Left kidney (tissue), 1 donor: ENCODE measurements at regions not wholly inside any gene's neighbourhood (a gene's known extent, or its start where the extent isn't known, plus 50 kb on each side); places are given as distances from the start of the nearest gene placed in this dataset.
A peak's percentile ranks its signal among the peaks of the same experiment; 100 is the strongest.
"Not testable (repeated sequence)": the region's sequence is repeated elsewhere in the genome, so short reads cannot be mapped to it uniquely, and the experiment has no call there.

Experiments used
- DNase-seq: peaks from one replicate; pipeline ENCODE4 v3.0.0-alpha.2; 2013

- DNase-seq, result no peak
Measured at GRCh38 chr16:61179561-61179960, 856.7 kb downstream of the CDH8 start.

DNA sequence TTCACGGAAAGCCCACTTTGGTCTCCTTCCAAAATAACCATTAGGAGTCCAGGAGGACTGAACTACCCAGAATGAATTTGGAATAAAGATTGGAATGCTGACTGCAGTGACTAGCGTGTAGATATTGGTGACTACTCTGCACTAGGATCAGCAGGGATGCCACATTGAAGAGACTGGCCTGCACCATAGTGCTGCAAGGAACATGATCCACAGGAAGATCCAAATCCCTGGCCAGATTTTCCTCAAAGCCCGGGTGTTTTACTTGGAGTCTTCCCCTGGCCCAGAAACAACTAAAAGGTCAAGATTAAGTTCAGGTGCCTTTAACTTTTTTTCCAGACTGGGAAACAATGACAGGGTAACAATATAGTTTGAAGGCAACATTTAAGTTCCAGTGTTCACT, 870.4 kb downstream of the CDH8 start:
- no peak for DNase-seq

DNA sequence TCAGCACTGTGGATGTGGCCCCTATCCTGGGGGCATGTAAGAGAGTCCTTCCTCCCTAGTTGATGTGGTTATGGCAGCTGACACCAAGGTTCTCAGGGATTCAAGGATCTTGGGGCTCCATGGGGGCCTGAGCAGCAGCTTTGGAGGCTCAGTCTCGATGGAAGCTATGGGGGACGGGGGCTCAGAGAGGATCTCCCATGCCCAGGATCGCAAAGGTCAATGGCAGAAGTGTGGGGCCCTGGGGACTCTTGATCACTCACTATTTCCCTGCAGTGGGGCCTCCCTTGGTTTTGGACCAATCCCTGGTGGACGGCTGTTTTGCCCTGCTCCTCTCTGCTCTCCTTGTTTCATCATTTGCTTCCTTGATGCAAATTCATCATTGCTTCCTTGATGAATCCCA, 885.9 kb downstream of the CDH8 start:
- DNase-seq, result no peak

DNA sequence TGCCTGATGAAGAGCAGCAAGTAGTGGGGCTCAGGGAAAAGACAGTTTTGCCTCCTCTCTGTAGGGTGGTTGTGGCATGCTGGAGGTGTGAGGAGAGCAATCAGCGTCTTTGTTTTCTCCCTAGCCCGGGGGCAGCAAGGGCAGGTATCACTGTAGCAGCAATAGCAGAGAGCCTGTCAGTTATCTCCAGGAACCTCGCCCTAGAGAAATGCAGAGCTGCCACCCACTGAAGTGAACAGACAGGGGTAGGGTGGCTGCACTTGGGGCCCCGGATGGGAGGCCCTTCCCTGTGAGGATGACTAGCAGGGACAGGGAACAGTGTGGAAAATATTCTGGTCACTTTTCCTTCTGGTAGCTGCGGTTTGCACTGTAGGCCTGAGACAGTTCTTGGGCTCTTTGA, 886.5 kb downstream of the CDH8 start:
- DNase-seq, result no peak

DNA sequence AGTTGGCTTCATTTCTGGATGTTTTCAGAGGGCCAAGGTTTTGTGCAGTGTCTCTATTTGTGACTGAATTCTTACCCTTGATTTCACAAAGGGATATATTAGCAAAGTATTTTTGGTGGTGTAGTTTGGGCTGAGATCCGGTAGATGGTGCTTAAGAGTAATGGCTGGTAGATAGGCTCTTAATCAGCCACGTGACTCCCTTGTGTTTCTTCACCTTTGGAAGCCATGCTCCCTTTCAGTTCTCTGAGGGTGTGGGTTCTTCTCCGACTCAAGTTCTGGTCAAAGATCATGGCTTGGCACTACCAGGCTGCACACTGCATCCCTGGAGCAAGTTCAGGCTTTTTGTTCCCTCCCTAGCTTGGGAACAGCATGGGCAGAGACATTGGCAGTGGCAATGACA, 887.3 kb downstream of the CDH8 start:
- DNase-seq, result no peak

DNA sequence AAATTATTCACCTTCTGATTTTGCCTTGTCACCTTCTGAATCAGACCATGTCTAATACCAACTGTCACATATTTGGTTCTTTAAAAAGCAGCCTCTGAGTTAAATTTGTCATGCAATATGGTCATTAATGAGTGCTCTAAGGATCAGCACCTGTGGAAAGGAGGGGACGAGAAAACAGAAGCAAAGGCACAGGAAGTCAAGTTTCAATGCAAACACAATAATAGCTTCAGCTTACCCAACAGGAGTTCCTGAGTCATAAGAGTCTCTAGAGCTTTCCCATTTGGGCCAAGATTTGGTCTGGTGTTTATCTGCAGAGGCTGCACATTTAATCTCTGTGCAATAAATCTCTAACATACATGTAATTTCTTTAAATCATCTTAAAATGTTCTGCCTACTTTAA, 889.8 kb downstream of the CDH8 start:
- no peak for DNase-seq

GRCh38 chr16:61131447-61131846, 904.8 kb downstream of the CDH8 start:
- DNase-seq, result no peak

DNA sequence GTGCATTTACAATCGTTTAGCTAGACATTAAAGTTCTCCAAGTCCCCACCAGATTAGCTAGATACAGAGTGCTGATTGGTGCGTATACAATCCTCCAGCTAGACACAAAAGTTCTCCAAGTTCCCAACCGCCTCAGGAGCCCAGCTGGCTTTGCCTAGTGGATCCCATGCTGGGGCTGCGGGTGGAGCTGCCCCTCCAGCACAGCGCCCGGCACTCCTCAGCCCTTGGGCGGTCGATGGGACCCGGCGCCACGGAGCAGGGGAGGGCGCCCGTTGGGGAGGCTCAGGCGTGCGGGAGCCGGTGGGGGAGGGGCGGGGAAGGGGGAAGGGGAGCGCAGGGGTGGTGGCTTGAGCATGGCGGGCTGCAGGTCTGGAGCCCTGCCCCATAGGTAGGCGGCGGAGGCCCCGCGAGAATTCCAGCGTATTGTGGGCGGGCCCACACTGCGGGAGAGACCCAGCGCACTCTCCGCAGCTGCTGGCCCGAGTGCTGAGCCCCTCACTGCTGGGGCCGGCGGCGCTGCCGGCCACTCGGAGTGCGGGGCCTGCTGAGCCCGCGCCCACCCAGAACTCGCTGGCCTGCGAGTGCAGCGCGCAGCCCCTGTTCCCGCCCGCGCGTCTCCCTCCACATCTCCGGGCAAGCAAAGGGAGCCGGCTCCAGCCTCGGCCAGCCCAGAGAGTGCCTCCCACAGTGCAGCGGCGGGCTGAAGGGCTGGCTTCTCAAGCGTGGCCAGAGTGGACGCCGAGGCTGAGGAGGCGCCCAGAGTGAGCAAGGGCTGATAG, 907.5 kb downstream of the CDH8 start:
- no peak for DNase-seq

GRCh38 chr16:61105544-61105943, 930.7 kb downstream of the CDH8 start:
- DNase-seq, result no peak

GRCh38 chr16:61098505-61098904, 937.7 kb downstream of the CDH8 start:
- DNase-seq, result no peak

DNA sequence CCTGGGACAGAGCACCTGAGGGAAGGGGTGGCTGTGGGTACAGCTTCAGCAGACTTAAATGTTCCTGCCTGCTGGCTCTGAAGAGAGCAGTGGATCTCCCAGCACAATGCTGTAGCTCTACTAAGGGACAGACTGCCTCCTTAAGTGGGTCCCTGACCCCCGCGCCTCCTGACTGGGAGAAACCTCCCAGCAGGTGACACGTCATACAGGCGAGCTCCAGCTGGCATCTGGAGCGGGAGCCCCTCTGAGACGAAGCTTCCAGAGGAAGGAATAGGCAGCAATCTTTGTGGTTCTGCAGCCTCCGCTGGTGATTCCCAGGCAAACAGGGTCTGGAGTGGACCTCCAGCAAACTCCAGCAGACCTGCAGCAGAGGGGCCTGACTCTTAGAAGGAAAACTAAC, 944.9 kb downstream of the CDH8 start:
- DNase-seq, result not testable (repeated sequence)

DNA sequence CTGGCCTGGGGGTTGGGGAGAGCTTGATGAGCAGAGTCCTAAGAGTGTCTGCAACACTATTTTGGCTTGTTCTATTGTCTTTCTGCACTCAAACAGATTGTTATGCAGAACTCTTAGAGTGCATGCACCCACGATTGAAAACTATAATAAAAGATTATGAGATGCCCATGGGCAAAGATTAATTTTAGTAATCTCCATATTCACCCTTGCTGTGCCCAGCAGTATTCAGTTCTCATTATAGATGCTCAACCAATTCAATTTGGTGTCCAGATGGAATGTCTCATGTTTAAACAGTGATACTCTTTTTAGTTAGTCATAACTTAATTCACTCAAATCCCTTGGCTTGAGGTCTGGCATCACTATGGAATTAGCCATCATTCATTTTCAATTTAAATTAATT, 952.5 kb downstream of the CDH8 start:
- DNase-seq, result no peak

GRCh38 chr16:61074324-61074723, 961.9 kb downstream of the CDH8 start:
- no peak for DNase-seq

GRCh38 chr16:61057635-61058034, 978.6 kb downstream of the CDH8 start:
- no peak for DNase-seq

- no peak for DNase-seq
Measured at GRCh38 chr16:61050547-61050946, 985.7 kb downstream of the CDH8 start.

DNA sequence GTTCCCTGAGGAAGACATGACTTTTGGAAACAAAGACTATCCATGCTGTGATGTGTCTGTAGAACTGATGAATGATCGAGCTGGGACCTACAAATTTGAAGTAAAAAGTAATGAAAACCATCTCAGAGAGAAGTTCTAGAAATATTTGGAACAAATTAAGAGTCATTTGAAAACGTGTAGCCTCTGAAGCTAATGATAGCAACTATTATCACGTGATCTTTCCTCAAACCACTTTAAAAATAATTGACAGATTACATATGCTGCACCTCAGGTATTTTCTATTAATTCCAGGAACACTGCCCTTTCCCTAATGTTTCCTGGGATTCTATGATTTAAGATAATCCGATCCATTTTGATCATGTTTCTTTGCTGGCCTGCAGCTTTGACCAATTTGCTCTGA, 990.3 kb downstream of the CDH8 start:
- DNase-seq, result no peak

- DNase-seq, result peak; percentile 52
Measured at GRCh38 chr16:61042737-61043136, 993.5 kb downstream of the CDH8 start.

DNA sequence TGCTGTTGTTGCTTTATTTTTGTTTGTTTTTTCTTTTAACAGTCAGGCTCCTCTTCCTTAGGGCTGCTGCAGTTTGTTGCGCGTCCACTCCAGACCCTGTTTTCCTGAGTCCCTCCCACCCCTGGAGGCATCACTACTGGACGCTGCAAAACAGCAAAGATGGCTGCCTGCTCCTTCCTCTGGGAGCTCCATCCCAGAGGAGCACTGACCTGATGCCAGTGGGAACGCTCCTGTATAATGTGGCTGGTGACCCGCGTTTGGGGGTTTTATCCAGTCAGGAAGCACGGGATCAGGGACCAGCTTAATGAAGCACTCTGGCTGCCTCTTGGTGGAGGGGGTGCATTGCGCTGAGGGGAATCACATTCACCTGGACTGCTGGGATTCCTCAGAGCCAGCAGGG, 1005.6 kb downstream of the CDH8 start:
- no peak for DNase-seq

GRCh38 chr16:61024180-61024900, 1011.9 kb downstream of the CDH8 start:
- DNase-seq, result no peak

DNA sequence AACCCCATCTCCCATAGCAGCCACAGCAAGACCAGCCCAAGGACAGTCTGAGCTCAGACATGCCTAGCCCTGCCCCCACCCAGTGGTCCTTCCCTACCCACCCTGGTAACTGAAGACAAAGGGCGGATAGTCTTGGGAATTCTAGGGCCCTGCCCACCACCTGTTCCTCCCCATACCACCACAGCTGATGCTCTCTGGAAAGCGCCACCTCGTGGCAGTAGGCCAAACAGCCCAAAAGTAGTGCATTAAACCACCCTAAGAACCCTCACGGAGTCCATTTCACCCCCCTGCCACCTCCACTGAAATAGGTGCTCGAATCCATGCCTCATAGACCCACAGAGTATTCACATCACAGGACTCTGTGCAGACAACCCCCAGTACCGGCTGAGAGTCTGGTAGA, 1021.4 kb downstream of the CDH8 start:
- no peak for DNase-seq

GRCh38 chr16:61007694-61008093, 1028.5 kb downstream of the CDH8 start:
- DNase-seq, result no peak

DNA sequence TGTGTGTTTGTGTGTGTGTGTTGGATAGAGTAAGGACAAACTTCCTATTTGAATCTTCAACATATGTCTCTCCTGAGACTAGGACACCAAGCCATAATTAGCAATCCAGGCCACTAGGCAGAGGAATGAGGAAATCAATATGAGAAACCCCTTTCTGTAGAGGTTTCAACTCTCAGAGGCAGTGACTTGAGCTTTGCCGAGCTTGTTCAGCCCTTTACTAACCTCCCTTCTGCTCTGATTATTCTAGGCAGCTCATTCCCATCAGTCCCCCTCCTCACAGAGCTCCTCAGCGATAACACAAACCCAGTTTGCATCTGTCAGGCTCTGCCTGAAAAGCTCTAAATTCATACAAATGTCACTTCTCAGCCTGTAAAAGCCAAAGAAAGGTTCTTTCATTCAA, 1030.3 kb downstream of the CDH8 start:
- DNase-seq, result no peak

DNA sequence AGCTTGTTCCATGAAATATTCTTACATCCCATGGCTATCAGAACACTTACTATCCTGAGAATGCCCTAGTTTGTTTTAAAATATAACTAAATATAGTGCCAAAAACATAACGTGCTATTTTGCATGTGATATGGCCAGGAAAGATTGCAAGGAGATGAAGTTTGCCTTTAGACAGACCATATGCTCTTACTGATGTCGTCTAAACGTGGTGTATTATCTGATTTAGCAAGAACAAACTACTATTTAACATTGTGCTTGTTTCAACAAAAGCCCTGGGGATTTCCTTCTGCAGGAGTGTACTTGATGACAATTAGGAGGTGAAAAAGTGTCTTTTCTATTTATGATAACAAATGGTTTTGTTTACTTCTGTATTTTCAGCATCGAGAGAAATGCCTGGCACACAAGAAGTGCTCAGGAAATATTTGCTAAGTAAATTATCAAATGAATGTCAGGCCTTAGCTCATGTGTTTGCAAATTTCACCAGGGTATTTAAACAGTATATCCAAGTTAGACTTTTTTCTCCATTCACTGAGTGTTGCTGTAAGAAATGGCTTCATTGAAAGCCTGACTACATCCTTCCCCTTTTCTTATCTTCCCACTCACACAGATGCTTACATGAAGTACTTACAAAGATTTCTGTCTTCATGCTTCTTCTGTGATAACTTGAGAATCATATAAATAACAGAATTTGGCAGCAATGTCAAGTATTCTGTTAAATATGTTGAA, 1033.6 kb downstream of the CDH8 start:
- no peak for DNase-seq
